CD4-positive, alpha-beta T cell (primary cell): ENCODE measurements at regions not wholly inside any gene's neighbourhood (a gene's known extent, or its start where the extent isn't known, plus 50 kb on each side); places are given as distances from the start of the nearest gene placed in this dataset.

Experiments used
- ATAC-seq: fragments of 200-7000 bp; cut with Tn5 transposase; one replicate; pipeline ENCODE4 v1.10.0; 2022; ENCODE audit warnings: mild to moderate bottlenecking; ENCODE audit not compliant: poor library complexity
- CTCF ChIA-PET: fragments of 350-600 bp; sonication (Branson Sonifier 250); formaldehyde crosslinking; loops from one replicate; lab custom pipeline; 2021; ENCODE audit warnings: antibody characterized with exemption, inconsistent platforms; lab: Charles Lee
- POLR2A ChIA-PET: fragments of 350-600 bp; sonication (Branson Sonifier 250); formaldehyde crosslinking; loops from one replicate; lab custom pipeline; 2021; ENCODE audit warnings: antibody characterized with exemption, inconsistent platforms; lab: Charles Lee
- DNase-seq, 14 experiments: peaks; one replicate each; pipeline ENCODE4 v3.0.0-alpha.2; 2013 to 2020; ENCODE audit warnings: mixed read lengths in 2 of 14
- H3K27ac ChIP-seq, 2 donors: one replicate each; pipeline versions ENCODE4 v1.5.1 to v1.7.0; 2013; ENCODE audit warnings: low read length in 2 of 2, low read depth in 1 of 2, mild to moderate bottlenecking in 1 of 2
- H3K27me3 ChIP-seq, 2 experiments: 1 replicate in 1 of 2; 2 replicates in 1 of 2; pipeline versions ENCODE4 v1.6.1 to v1.7.0; 2013; ENCODE audit warnings: low read length in 2 of 2, control low read depth in 1 of 2, mild to moderate bottlenecking in 1 of 2, moderate library complexity in 1 of 2; ENCODE audit not compliant: insufficient read depth in 2 of 2, control insufficient read depth in 1 of 2
- H3K36me3 ChIP-seq: one replicate; pipeline ENCODE4 v1.6.1; 2013; ENCODE audit warnings: low read length, control low read depth; ENCODE audit not compliant: insufficient read depth
- H3K4me1 ChIP-seq: one replicate; pipeline ENCODE4 v1.6.1; 2013; ENCODE audit warnings: low read length, control low read depth; ENCODE audit not compliant: insufficient read depth
- H3K4me3 ChIP-seq: one replicate; pipeline ENCODE4 v1.5.1; 2013; ENCODE audit warnings: mild to moderate bottlenecking, low read length, moderate library complexity
- H3K9me3 ChIP-seq, 2 experiments: 1 replicate in 1 of 2; 2 replicates in 1 of 2; pipeline versions ENCODE4 v1.6.1 to v1.7.0; 2013; ENCODE audit warnings: low read length in 2 of 2, mild to moderate bottlenecking in 2 of 2, control low read depth in 1 of 2, moderate library complexity in 1 of 2; ENCODE audit not compliant: control insufficient read depth in 1 of 2, insufficient read depth in 1 of 2
- H3K27ac Mint-ChIP-seq: one replicate; pipeline ENCODE4 v1.8.0; 2020; ENCODE audit warnings: mixed read lengths
- H3K27me3 Mint-ChIP-seq: one replicate; pipeline ENCODE4 v1.8.0; 2021; ENCODE audit warnings: mixed read lengths
- H3K36me3 Mint-ChIP-seq: one replicate; pipeline ENCODE4 v1.8.0; 2021; ENCODE audit warnings: low read depth, mixed read lengths
- H3K4me1 Mint-ChIP-seq: one replicate; pipeline ENCODE4 v1.8.0; 2021; ENCODE audit warnings: low read depth, mixed read lengths
- H3K4me3 Mint-ChIP-seq: one replicate; pipeline ENCODE4 v1.8.0; 2020; ENCODE audit warnings: mild to moderate bottlenecking, mixed read lengths
- H3K9me3 Mint-ChIP-seq: one replicate; pipeline ENCODE4 v1.8.0; 2020; ENCODE audit warnings: mixed read lengths
- CTCF ChIP-seq: fragments of 200-600 bp; IDR thresholded peaks from one replicate; pipeline ENCODE4 v1.8.0; 2022; ENCODE audit warnings: antibody characterized with exemption, mild to moderate bottlenecking
- intact Hi-C, 2 experiments: fragments of 100-400 bp; cut with DNase I in 1 of 2; cut with micrococcal nuclease in 1 of 2; formaldehyde crosslinking; loops; one replicate each; pipeline versions ENCODE4 v1.15.1 to v1.9.0; 2023 to 2025; cut with DNase I, micrococcal nuclease

- H3K27ac Mint-ChIP-seq, result no peak overlapping the region
- H3K36me3 ChIP-seq, result no peaks in the 10 kb centered on the region
- no peaks in the 10 kb centered on the region for H3K27me3 Mint-ChIP-seq
- intact Hi-C loops, result no loop called here
- TF ChIP-seq CTCF, result no peak
- ChIA-PET POLR2A (no interaction called here), CTCF (no interaction called here)
- DNase-seq (no peak), ATAC-seq (no peak)
- no peaks in the 10 kb centered on the region for H3K36me3 Mint-ChIP-seq
- H3K27me3 ChIP-seq, result no peaks in the 10 kb centered on the region
- H3K4me1 Mint-ChIP-seq, result no peaks in the 10 kb centered on the region
- no peak overlapping the region for H3K27ac ChIP-seq
- H3K4me1 ChIP-seq, result no peaks in the 10 kb centered on the region
- H3K4me3 Mint-ChIP-seq, result no peak overlapping the region
- no peak overlapping the region for H3K4me3 ChIP-seq
- no peaks in the 10 kb centered on the region for H3K9me3 ChIP-seq
- no peaks in the 10 kb centered on the region for H3K9me3 Mint-ChIP-seq
Observed at GRCh38 chr15:35168464-35168863, 83.4 kb upstream of the NANOGP8 start.

GRCh38 chr15:35167675-35168074 lies 82.6 kb upstream of the NANOGP8 start:
- Histone ChIP-seq H3K36me3 (no peaks in the 10 kb centered on the region), H3K27ac (no peak overlapping the region), H3K4me3 (no peak overlapping the region), H3K27me3 (no peaks in the 10 kb centered on the region), H3K4me1 (no peaks in the 10 kb centered on the region), H3K9me3 (no peaks in the 10 kb centered on the region)
- DNase-seq (no peak), ATAC-seq (no peak)
- Mint-ChIP-seq H3K27ac (no peak overlapping the region), H3K9me3 (no peaks in the 10 kb centered on the region), H3K4me3 (no peak overlapping the region), H3K4me1 (no peaks in the 10 kb centered on the region), H3K36me3 (no peaks in the 10 kb centered on the region), H3K27me3 (no peaks in the 10 kb centered on the region)
- intact Hi-C loops, result no loop called here
- no peak for TF ChIP-seq CTCF
- CTCF ChIA-PET, result no interaction called here
- POLR2A ChIA-PET, result no interaction called here

DNA sequence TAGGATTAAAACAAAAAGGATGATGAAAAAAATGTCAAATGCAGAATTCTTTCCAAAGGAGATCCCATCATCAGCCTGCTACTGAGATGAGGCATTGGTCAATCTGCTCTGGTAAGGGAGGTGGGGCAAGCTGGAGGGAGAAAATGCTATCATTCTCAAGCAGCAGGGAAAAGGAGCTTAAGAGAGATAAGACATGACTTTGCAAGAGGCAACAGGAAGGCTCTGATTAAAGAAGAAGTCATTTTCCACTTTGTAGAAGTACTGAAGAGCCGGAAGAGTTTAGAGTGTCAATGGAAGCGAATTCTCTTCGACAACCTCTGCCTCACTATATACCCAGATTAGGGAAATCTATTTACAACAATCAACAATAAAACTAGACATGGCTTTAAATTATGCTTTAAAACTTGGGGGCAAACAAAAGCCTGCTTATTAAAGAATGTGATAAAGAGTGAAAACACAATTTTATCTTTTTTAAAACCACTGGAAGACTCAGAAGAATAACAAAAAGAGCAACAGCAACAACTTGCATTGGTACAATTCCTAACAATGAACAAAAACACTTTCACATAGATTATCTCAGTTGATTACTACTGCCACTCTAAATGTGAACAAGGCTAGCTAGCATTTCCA lies 81.8 kb upstream of the NANOGP8 start:
- ATAC-seq, result no peak
- TF ChIP-seq CTCF, result no peak

More for the DNA sequence above, 81.8 kb upstream of the NANOGP8 start:
- H3K27ac Mint-ChIP-seq, result no peak overlapping the region
- H3K36me3 Mint-ChIP-seq, result no peaks in the 10 kb centered on the region
- no peaks in the 10 kb centered on the region for H3K4me1 Mint-ChIP-seq
- Histone ChIP-seq H3K4me1 (no peaks in the 10 kb centered on the region), H3K36me3 (no peaks in the 10 kb centered on the region), H3K9me3 (no peaks in the 10 kb centered on the region), H3K4me3 (no peak overlapping the region), H3K27ac (no peak overlapping the region), H3K27me3 (no peaks in the 10 kb centered on the region)
- CTCF ChIA-PET, result no interaction called here
- intact Hi-C loops, result no loop called here
- no peak for DNase-seq
- POLR2A ChIA-PET, result no interaction called here
- no peaks in the 10 kb centered on the region for H3K27me3 Mint-ChIP-seq
- no peak overlapping the region for H3K4me3 Mint-ChIP-seq
- H3K9me3 Mint-ChIP-seq, result no peaks in the 10 kb centered on the region
